ENCODE measurements at regions not wholly inside any gene's neighbourhood (a gene's known extent, or its start where the extent isn't known, plus 50 kb on each side); places are given as distances from the start of the nearest gene placed in this dataset.

GRCh38 chr6:82701341-82701740, 337.7 kb downstream of the TPBG start:
- no peak overlapping the region for H3K27ac ChIP-seq
- no peak overlapping the region for H3K4me3 ChIP-seq
- WGBS (ENCODE audit: insufficient coverage, low coverage, low lambda C conversion rate, missing lambda C conversion rate): 45% methylated on average over 2 of the region's 3 CpGs
- ATAC-seq (no peak), DNase-seq (no peak)
- H3K27me3 ChIP-seq: no peaks in the 10 kb centered on the region
- no peaks in the 10 kb centered on the region for H3K36me3 ChIP-seq
- intact Hi-C loops (cut with DNase I): no loop called here
- TF ChIP-seq CTCF (IDR thresholded peaks at IDR 0.05): no peak
- TF ChIP-seq POLR2A (IDR thresholded peaks at IDR 0.05): no peak
- H3K9me3 ChIP-seq: no peaks in the 10 kb centered on the region
- no peaks in the 10 kb centered on the region for H3K4me1 ChIP-seq

- no peak for ATAC-seq
- intact Hi-C loops (cut with DNase I): no loop called here
- no peak overlapping the region for H3K27ac ChIP-seq
- no peak for DNase-seq
- H3K4me3 ChIP-seq: no peak overlapping the region
- WGBS (ENCODE audit: insufficient coverage, low coverage, low lambda C conversion rate, missing lambda C conversion rate): 58% methylated on average over 3 of the region's 3 CpGs
- TF ChIP-seq CTCF (IDR thresholded peaks at IDR 0.05): no peak
- TF ChIP-seq POLR2A (IDR thresholded peaks at IDR 0.05): no peak
- H3K4me1 ChIP-seq: no peaks in the 10 kb centered on the region
- H3K27me3 ChIP-seq: no peaks in the 10 kb centered on the region
- H3K36me3 ChIP-seq: no peaks in the 10 kb centered on the region
- H3K9me3 ChIP-seq: no peaks in the 10 kb centered on the region
These were observed 339.0 kb downstream of the TPBG start for GRCh38 chr6:82702574-82702973.

- H3K36me3 ChIP-seq: no peaks in the 10 kb centered on the region
- DNase-seq (no peak), ATAC-seq (no peak)
- no peaks in the 10 kb centered on the region for H3K4me1 ChIP-seq
- H3K9me3 ChIP-seq: no peaks in the 10 kb centered on the region
- no peak overlapping the region for H3K27ac ChIP-seq
- no peak for TF ChIP-seq CTCF (IDR thresholded peaks at IDR 0.05)
- no peak for TF ChIP-seq POLR2A (IDR thresholded peaks at IDR 0.05)
- intact Hi-C loops (cut with DNase I): no loop called here
- 49% methylated on average over 4 of the region's 4 CpGs for WGBS (ENCODE audit: insufficient coverage, low coverage, low lambda C conversion rate, missing lambda C conversion rate)
- H3K27me3 ChIP-seq: no peaks in the 10 kb centered on the region
- H3K4me3 ChIP-seq: no peak overlapping the region
These were observed 339.6 kb downstream of the TPBG start for GRCh38 chr6:82703230-82703629.

- no peaks in the 10 kb centered on the region for H3K4me1 ChIP-seq
- H3K27me3 ChIP-seq: no peaks in the 10 kb centered on the region
- H3K4me3 ChIP-seq: no peak overlapping the region
- H3K27ac ChIP-seq: no peak overlapping the region
- intact Hi-C loops (cut with DNase I): no loop called here
- DNase-seq (no peak), ATAC-seq (no peak)
- H3K36me3 ChIP-seq: no peaks in the 10 kb centered on the region
- TF ChIP-seq POLR2A (IDR thresholded peaks at IDR 0.05): no peak
- no peak for TF ChIP-seq CTCF (IDR thresholded peaks at IDR 0.05)
- WGBS (ENCODE audit: insufficient coverage, low coverage, low lambda C conversion rate, missing lambda C conversion rate): 29% methylated on average over 1 of the region's 1 CpG
- no peaks in the 10 kb centered on the region for H3K9me3 ChIP-seq
These were observed 340.4 kb downstream of the TPBG start for GRCh38 chr6:82704045-82704444.

- no peak for TF ChIP-seq POLR2A (IDR thresholded peaks at IDR 0.05)
- no peak for TF ChIP-seq CTCF (IDR thresholded peaks at IDR 0.05)
- DNase-seq: no peak
- no peaks in the 10 kb centered on the region for H3K4me1 ChIP-seq
- no peaks in the 10 kb centered on the region for H3K9me3 ChIP-seq
- no peaks in the 10 kb centered on the region for H3K27me3 ChIP-seq
- intact Hi-C loops (cut with DNase I): no loop called here
- WGBS (ENCODE audit: insufficient coverage, low coverage, low lambda C conversion rate, missing lambda C conversion rate): 66% methylated on average over 3 of the region's 3 CpGs
- no peak overlapping the region for H3K4me3 ChIP-seq
- H3K27ac ChIP-seq: no peak overlapping the region
- no peaks in the 10 kb centered on the region for H3K36me3 ChIP-seq
- no peak for ATAC-seq
These were observed 342.0 kb downstream of the TPBG start for GRCh38 chr6:82705579-82705978.

Measured in right lobe of liver (tissue), 6 donors.